ENCODE measurements at regions not wholly inside any gene's neighbourhood (a gene's known extent, or its start where the extent isn't known, plus 50 kb on each side); places are given as distances from the start of the nearest gene placed in this dataset.

DNA sequence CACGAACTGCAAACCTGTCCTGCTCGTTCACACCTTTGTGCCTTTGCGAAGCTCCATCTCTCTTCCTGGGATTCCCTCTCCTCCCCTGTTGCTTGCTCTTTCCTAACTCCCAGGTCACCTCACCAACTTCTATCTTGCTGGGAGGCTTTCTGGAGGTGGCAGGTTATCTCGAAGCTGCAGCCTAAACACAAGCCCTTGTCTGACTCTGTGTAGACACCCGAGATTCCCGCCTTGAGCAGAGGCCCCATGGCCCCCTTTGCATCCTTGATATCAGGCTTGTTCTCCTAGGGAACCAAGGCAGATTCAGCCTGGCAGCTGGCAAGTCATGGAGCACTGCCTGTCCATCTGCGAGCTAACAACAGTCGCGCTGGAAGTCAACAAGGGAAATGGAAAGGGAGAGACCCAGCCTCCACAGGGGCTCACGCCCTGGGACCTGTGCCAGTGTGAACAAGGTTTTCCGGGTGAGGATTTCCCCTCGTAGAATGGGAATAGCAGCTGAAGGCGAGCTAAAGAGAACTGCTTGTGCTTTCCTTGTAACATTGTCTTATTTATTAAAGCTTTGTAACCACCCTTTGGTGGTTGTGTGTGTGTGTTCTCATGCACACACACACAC, 109.5 kb upstream of the JUN start:
- TF ChIP-seq, protein P1, sequence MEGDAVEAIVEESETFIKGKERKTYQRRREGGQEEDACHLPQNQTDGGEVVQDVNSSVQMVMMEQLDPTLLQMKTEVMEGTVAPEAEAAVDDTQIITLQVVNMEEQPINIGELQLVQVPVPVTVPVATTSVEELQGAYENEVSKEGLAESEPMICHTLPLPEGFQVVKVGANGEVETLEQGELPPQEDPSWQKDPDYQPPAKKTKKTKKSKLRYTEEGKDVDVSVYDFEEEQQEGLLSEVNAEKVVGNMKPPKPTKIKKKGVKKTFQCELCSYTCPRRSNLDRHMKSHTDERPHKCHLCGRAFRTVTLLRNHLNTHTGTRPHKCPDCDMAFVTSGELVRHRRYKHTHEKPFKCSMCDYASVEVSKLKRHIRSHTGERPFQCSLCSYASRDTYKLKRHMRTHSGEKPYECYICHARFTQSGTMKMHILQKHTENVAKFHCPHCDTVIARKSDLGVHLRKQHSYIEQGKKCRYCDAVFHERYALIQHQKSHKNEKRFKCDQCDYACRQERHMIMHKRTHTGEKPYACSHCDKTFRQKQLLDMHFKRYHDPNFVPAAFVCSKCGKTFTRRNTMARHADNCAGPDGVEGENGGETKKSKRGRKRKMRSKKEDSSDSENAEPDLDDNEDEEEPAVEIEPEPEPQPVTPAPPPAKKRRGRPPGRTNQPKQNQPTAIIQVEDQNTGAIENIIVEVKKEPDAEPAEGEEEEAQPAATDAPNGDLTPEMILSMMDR (IDR thresholded peaks at IDR 0.05): no peak
- intact Hi-C loops (cut with DNase I): no loop called here
- Histone ChIP-seq H3K27me3 (no peaks in the 10 kb centered on the region), H3K27ac (no peak overlapping the region), H3K4me1 (peaks cover 10 to 31% of the 10 kb centered on the region in 2 donors), H3K4me3 (no peak overlapping the region), H3K36me3 (no peaks in the 10 kb centered on the region), H3K9me3 (no peaks in the 10 kb centered on the region)
- DNase-seq (ENCODE audit: low spot score in 2 of 2): no peak

DNA sequence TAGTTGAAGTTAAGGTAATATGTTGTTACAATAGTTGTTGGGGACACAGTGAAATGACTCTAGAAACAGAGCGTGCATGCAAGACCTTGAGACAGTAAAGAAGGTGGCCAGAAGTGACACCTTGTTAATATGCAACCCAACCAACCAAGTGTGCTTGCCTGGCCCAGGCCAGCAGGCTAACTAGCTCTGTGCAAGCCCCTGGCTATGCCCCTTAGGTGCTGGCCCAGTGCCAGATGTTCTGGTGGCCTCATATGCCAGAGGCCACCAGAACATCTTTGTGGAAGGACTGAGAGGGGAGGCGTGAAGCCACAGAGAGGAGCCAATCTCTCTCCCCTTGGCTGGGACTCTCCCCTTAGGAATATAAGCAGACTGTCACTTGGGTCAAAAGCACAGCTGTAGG, 111.2 kb upstream of the JUN start:
- Histone ChIP-seq H3K27ac (peak overlapping the region in 1 of 2 donors; percentile 5), H3K4me1 (peaks cover 10 to 32% of the 10 kb centered on the region in 2 donors), H3K27me3 (no peaks in the 10 kb centered on the region), H3K36me3 (no peaks in the 10 kb centered on the region), H3K4me3 (no peak overlapping the region), H3K9me3 (no peaks in the 10 kb centered on the region)
- intact Hi-C loops (cut with DNase I): no loop called here
- TF ChIP-seq, protein P1 (IDR thresholded peaks at IDR 0.05): no peak
- no peak for DNase-seq (ENCODE audit: low spot score in 2 of 2)

DNA sequence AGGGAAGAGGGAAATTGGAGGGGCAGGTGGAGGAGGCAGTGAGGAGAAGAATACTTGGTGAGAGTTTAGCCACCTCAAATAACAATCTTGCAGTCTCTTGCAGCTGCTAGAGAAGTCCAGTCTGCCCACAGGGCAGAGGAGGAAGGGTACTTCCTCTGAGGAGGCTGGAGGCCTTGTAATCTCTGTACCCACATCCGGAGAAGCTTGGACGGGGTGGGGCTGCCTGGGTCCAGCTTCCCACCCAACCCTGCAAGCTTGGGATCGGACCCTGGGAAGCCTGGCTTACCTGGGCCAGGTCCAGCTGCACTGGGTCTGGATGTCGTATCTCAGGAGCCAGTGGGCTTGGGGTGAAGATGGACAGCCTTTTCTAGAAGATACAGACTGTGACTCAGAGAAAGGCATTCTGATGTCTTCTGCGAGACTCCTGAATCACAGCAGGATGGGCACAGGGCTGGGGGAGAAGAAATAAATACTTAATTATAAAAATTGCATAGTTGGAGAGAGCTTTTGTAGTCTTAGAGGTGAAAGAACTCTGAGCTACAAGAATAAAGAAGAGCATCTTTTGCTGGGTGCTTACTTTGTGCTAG, 111.8 kb upstream of the JUN start:
- intact Hi-C loops (cut with DNase I): no loop called here
- H3K27me3 ChIP-seq: no peaks in the 10 kb centered on the region
- H3K9me3 ChIP-seq: no peaks in the 10 kb centered on the region
- DNase-seq (ENCODE audit: low spot score in 2 of 2): no peak
- H3K27ac ChIP-seq: peak overlapping the region; percentile 61 to 62
- H3K36me3 ChIP-seq: no peaks in the 10 kb centered on the region
- TF ChIP-seq, protein P1 (IDR thresholded peaks at IDR 0.05): no peak
- no peak overlapping the region for H3K4me3 ChIP-seq
- peaks cover 10 to 35% of the 10 kb centered on the region in 2 donors for H3K4me1 ChIP-seq

DNA sequence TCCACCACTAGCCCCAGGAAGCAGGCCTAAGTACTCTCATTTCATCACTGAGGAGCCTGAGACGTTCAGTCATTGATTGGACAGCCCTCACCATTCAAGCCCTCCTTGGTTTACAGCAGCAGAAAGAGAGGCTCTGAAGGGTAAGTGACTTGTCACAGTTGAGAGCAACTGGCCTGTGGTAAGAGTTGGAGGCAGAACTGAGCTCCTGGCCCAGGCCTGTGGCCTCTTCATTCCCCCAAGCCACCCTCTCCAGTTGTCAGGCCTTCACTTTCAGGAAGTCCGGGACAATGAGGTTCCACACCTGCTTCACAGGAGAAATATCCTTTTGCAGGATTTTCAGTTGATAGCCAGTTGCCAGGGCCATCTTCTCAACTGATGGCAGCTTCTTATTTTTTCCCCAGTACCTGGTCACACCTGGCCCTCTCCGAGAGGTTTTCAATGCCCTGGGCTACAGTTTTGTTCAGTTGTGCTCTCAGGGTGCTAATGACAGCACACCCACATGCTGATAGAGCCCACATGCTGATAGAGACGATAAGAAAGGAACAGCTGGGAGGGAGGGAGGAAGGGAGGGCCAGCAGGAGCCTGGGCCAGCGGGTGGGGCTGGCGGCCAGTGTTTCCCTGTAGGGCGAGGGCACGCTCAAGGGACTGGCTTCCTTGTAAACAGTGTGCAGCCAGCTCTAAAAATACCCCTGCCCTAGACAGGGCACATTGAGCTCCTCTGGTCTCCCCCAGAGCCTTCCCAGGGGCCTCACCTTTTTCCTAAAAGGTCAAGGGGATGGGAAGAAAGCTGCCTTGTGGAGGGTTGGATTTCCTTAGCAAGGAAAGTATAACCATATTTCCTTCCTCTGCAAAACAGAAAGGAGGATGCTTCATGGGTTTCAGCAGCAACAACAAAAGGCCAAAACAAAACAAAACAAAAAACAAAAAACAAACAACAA, 112.7 kb upstream of the JUN start:
- no peaks in the 10 kb centered on the region for H3K9me3 ChIP-seq
- H3K36me3 ChIP-seq: no peaks in the 10 kb centered on the region
- intact Hi-C loops (cut with DNase I): no loop called here
- peaks cover 10 to 36% of the 10 kb centered on the region in 2 donors for H3K4me1 ChIP-seq
- H3K4me3 ChIP-seq: no peak overlapping the region
- TF ChIP-seq, protein P1 (IDR thresholded peaks at IDR 0.05): no peak
- peak in 1 of 2 donors; percentile 78 for DNase-seq (ENCODE audit: low spot score in 2 of 2)
- H3K27ac ChIP-seq: peak overlapping the region; percentile 61 to 62
- no peaks in the 10 kb centered on the region for H3K27me3 ChIP-seq

DNA sequence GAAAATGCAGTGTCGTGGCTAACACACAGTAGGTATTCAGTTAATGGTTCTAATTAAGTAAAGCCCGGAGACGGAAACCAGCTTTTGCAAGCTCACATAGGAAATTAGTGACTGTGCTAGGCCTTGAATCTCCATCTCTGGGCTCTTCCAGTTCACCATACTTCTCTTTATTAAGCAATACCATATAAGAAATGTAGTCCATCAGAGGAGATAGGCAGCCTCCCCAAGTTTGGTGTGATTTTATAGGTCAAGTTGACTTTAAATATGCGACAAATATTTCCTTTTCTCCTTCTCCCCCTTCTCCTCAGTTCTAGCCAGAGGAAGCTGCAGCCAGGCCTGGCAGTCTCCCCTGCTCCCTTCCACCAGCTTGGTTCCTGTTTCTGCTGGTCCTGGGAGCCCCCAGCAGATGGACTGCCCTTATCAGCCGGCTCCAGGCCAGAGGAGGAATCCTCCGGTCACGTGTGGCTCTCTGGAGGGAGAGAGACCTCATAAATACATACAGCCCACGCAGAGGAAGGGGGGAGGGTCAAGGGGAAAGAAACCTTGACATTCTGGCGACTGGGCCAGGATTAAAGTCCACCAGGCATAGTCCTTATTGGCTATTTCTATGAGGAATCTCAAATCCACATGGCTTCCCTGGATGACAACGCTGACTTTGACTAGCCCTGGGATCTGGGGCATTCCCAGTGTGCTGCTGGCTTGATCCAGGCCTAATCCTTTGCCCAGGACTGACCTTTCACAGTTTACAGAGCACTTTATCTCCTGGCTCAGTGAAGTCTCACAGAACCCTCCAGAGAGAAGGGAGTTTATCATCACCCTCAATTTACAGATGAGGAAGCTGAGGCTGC, 115.1 kb upstream of the JUN start:
- Histone ChIP-seq H3K4me1 (peaks cover 10 to 36% of the 10 kb centered on the region in 2 donors), H3K27me3 (no peaks in the 10 kb centered on the region), H3K27ac (peak overlapping the region; percentile 23 to 52), H3K9me3 (no peaks in the 10 kb centered on the region), H3K36me3 (no peaks in the 10 kb centered on the region), H3K4me3 (no peak overlapping the region)
- intact Hi-C loops (cut with DNase I): no loop called here
- TF ChIP-seq, protein P1 (IDR thresholded peaks at IDR 0.05): no peak
- DNase-seq (ENCODE audit: low spot score in 2 of 2): no peak

Measured in ascending aorta (tissue), 2 donors.